NCI-H128 (cell line): ENCODE measurements at regions not wholly inside any gene's neighbourhood (a gene's known extent, or its start where the extent isn't known, plus 50 kb on each side); places are given as distances from the start of the nearest gene placed in this dataset.
"Not testable (repeated sequence)": the region's sequence is repeated elsewhere in the genome, so short reads cannot be mapped to it uniquely, and the experiment has no call there.

Experiments used
- DNase-seq: peaks from one replicate; lab custom pipeline; 2025; ENCODE audit not compliant: unreplicated experiment; lab: John Stamatoyannopoulos, UW

DNA sequence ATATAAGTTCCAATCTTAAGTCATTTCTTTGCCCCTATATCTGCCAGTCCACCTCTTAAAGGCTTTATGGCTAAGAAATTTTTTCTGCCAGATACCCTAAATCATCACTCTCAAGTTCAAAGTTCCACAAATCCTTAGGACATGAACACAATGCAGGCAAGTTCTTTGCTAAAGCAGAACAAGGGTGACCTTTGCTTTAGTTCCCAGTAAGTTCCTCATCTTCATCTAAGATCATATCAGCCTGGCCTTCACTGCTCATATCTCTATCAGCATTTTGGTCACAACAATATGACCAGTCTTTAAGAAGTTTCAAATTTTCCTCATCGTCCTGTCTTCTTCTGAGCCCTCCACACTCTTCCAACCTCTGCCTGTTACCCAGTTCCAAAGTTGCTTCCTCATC, 402.2 kb upstream of the RUNX1 start:
- no peak for DNase-seq

DNA sequence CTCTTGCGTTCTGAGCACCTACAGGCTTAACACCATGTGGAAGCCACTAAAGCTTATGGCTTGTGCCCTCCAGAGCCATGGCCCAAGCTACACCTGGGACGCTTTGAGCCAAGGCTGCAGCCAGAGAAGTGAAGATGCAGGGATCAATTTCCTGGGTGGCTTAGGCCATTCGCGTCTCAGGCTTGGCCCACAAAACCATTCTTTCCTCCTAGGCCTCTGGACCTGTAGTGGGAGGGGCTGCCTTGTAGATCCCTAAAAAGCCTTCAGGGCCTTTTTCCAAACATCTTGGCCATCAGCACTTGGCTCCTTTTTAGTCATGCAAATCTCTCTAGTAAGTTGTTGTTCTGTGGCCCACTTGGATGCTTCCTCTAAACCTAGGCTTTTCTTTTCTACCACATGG, 401.7 kb upstream of the RUNX1 start:
- no peak for DNase-seq

DNA sequence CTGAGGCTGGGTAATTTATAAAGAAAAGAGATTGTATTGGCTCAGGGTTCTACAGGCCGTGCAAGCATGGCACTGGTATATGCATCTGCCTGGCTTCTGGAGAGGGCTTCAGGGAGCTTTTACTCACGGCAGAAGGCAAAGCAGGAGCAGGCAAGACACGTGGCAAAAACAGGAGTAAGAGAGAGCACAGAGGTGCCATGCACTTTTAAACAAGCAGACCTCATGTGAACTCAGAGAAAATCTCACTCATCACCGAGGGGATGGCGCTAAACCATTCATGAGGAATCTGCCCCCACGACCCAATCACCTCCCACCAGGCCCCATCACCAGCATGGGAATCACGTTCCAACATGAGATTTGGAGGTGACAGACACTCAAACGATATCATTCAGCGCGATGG, 400.7 kb upstream of the RUNX1 start:
- DNase-seq: no peak

DNA sequence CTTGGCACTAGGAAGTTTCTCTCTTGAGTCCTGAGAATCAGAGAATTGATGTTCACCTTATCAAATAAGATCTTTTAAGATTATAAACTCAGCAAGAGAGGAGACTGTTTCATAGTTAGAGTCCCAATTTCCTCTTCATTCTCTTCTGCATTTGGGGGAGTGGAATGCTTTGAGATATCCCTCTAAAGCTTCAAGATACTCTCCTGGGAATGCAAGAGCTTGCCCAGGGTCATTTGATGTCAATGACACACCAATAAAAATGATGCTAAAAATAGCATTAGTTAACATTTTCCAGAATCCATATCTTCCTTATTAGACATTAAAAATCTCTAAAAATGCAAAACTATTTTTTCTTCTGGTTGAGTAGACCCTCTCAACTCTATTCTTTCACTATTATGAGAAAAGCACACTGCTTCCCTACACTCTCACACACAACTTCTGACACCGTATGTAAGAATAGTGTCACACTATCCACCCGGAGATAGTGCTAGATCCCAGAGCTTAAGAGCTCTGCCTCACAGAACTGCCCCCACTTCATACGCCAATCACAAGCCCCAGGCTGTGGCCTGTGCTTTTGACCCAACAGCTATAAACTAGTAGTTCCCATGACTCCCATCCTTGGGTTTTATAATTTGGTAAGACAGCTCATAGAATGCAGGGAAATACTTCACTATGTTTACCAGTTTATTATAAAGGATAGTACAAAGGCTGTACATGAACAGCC, 399.9 kb upstream of the RUNX1 start:
- DNase-seq: no peak

DNA sequence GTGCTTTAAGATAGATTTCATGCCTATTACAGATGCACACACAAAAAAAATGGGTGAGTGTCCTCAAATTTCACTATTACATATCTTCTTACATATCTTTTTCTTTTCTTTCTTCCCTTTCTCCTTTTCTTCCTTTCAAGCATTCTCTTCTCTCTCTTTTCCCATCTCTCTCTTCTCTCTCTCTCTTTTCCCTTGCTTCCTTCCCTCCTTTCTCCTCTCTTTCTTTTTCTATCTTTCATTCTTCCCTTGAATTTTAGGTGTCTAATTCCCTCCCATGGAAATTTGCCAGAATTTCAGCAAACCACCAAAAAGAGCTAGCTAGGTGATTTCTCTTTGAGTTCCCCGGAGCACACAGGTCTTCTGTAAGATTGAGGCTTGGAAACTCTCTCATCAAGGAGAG, 395.3 kb upstream of the RUNX1 start:
- DNase-seq: no peak

DNA sequence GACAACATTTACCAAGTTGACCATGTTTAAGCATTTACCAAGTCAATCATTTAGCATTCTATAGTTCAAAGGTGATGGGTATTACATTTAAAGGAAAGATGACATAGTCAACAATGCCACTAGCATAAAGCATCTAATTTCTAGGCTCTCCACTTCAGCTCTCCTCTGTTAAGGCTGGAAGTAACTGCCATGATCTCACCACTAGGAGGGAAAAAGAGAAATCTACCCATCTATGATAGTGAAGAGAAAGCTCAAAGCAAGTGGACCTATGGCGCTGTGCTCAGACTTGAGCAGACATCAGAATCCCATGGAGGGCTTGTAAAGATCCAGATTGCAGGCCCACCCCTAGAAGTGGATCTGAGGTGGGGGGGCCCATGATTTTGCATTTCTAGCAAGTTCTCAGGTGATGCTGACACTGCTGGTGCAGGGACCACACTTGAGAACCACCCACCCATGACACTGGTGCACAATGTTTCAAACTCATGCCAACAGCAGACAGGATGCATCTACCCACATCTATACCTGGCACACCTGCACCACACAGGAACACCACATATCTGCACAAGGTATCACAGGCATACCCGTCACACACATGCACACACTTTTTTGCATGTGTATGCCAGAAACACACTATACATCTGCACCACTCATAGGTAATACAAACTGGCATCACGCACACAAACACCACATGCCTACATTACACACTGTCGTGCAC, 392.9 kb upstream of the RUNX1 start:
- no peak for DNase-seq

DNA sequence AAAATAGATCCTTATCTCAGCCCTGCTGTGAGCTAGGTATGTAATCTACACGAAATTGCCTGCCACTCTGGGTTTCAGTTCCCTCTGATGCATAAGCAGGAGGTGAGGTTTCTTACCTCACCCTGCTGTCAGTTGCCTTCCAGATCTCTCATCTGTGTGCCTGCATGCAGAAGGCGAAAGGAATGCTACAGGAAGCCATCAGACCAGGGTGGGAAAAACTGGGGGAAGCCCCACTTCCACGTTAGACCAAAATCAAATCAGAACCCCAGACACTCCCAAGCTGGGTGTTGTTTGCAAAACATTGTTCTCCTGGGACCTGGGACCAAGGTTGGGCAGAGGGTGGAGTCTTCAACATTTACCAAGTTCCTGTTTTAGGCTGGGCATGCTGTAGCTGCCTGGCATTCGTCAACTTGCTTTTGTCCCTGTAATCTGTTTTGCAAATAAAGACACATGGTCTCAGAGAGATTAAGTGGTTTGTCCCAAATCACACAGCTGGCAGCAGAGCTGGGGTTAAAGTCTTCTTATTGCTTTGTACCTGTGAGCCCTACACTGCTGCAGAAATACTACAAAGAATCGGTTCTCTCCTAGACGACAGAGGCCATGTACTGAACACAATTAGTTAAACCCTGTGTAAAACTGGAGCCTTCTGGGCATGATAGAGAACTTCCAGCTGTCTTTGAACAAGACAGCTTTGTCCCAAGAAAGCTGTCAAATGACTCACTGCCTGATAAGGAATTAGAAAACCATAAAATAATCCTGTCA, 389.7 kb upstream of the RUNX1 start:
- no peak for DNase-seq

DNA sequence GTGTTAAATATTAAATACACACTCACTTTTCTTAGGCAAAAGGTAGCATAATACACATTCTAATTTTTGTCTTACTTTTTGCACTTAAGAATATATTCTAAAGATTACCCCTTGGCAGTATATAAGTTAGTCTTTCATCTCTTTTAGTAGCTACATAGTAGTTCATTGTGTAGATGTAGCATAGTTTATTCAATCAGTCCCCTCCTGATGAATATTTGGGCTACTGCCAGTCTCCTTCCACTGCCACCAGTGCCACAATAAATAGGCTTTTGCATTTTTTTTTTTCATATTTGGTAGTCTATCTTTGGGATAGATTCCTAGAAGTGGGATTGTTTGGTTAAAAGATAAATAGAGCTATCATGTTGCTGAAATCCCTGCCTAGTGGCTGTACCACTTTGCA, 388.8 kb upstream of the RUNX1 start:
- DNase-seq: no peak

DNA sequence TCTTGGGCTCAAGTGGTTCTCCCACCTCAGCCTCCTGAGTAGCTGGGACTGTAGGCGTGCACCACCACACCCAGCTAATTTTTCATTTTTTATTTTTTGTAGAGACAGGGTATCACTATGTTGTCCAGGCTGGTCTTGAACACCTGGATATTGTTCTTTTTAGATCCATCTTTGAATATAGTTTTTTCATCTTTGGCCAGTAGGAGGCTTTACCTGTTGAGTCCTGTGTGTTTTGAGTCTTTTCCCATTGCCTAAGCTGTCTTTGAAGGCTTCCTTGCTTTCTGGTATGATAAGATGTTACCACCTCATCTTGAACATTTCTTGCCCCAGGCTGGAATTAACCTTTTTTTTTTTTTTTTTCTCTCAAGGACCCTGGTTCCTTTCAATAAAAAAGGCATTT, 387.8 kb upstream of the RUNX1 start:
- no peak for DNase-seq

DNA sequence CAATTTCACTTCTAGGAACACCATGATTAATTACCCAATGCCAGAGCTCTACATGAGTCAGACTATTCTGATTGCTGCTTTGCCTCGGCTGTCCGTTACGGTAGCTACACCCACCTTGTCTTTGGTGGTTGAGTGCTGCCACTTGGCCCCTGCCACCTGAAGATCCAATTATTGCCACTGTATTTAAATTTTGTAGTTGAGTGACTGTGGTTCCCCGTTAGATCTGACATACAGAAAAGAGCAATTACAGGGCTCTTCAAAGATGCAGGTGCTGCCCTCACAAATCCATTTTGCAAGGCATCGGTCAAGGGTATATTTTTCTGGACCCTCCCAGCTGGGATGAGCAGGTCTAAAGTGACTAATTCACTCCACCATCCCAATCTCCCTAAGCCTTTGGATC, 383.5 kb upstream of the RUNX1 start:
- not testable (repeated sequence) for DNase-seq

DNA sequence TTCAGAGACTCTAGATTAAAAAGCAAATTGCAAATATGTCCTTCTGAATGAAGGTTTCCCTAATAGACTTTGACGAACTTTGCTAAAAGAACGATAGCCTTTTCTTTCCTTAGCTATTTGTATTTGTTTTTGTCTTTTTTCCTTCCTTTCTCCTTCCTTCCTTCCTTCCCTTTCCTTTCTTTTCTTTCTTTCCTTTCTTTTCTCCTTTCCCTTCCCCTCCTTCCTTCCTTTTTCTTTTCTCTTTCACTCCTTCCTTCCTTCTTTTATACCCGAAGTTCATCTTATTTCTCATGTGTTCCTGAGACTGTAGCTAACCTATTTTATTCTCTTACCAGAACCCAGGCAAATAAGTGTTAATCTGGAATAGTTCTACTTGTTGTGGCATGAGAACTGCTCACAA, 381.2 kb upstream of the RUNX1 start:
- DNase-seq: no peak

DNA sequence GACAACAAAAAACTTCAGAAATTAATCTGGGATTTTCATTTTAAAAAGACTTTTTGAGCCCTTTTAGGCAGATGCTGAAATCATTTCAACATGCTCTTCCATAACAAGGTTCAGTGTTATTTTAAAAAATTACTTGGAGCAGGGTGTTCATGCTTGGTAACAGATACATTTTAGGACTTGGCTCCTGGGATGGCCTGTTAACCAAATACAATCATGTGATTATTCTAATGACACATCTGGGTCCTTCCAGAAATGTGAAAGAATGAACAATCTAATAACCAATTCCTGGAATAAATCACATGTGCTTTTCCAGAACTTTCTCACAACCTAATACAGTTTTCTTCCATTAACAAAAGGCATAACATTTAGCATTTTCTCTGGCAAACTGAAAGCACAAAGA, 379.8 kb upstream of the RUNX1 start:
- DNase-seq: no peak

DNA sequence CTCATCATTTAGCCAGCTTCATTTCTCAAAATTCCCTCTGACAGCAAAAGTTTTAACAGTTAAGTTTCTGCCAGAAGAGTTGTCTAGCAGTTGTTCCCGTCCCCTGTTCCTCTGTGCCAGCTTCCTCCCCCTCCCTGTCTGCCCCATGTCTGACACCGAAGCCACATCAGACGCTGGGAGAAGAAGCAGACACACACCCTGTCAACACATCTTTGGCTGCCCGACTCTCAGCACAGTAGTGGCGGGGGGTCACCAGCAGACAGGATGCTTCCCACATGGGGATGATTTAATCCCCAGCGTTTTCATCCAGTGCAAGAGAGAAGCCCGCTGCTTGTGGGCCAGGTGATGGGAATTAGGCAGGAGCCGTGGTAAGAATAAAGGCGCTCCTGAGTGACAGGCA, 379.4 kb upstream of the RUNX1 start:
- DNase-seq: no peak

DNA sequence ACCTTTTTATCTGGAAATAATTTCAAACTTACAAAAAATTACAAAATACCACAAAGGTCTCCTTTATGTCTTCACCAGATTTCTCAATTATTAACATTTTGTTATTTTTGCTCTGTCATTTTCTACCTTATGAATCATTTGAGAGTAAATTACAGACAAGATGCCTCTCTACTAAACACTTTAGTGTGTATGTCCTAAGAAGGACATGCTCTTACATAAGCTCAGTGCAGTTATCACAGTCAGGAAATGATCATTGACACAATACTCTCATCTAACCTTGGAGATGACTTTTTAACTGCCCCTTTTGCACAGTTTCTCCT, 378.9 kb upstream of the RUNX1 start:
- DNase-seq: no peak

DNA sequence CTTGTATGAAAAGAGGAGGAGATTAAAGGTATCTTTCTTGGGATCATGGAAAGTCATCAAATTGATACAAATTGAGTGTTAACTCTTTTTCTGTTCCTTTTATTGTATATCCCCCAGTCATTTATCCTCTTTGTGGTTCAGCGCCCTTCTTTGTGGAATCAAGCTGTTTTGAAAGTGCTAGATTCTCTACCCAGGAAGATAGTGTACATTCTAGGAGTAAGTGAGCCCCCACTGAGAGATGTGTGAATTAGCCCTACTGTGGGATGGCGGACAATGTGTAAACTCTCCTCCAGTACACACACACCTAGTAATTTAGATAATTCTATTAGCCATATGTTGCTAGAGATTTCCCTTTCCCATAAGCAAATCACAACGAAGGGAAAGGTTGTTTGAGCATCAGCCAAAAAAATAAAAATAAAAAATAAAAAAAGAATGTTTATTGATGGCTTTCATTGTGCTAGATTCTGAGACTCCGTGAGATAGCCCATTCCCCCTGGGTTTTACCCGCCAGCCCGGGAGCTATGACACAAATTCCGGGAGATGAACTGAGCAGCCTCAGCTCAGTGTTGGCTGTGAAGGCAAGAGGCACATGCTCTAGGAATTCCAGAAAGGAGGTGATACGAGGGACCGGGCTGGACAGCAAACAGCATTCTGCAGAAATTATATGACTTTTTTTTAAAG, 378.4 kb upstream of the RUNX1 start:
- DNase-seq: no peak

DNA sequence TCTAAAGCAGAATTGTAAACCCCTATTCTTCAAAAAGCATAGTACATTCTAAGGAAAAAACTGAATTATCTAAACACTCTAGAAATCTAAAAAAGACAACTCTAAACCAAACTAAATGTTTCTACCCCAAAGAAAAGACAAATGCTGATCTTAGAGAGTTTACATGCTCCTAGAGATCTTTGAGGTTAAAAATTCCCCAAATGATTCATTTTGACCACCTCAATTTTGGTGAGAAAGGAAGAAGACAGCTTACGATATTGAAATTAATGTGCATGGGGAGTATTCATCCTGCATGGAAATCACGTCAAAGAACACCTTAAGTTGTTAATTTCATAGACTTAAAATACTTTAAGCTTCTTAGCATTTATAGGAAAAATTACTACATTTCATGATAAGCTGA, 377.8 kb upstream of the RUNX1 start:
- no peak for DNase-seq

DNA sequence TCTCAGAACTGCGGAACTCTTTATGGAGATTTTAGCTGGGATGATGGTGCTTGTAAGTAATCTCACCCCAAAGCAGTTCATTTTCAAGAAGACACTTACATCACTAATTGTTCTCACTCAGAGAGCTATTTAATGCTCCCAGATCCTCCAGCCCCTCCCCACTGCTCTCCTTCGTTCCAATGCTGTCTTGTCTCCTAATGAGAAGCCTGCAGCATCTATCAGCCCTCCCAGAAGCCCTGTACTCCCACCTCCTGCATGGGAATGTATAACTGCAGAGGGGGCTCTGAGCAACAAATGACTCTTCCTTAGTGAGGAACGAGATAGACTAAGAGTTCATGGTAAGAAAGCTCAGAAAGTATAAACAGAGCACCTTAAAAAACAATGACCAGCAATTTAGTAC, 377.4 kb upstream of the RUNX1 start:
- no peak for DNase-seq

DNA sequence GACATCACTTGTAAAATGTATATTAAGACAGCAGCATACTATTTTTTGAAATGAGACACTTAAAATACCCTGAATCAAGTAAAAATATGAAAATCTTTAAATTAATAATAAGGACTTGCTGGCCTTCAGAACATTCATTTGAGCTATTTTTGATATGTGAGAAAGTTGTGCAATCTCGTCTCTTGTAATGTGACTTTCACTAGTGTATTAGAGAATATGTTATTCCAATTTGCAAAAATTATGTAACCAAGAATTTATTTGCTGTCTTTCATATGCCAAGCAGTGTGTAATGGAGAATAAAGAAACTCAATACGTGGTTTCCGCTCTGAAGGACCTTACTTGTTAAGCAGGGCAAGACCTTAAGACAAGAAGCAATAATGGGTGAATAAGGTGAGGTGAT, 375.0 kb upstream of the RUNX1 start:
- no peak for DNase-seq

DNA sequence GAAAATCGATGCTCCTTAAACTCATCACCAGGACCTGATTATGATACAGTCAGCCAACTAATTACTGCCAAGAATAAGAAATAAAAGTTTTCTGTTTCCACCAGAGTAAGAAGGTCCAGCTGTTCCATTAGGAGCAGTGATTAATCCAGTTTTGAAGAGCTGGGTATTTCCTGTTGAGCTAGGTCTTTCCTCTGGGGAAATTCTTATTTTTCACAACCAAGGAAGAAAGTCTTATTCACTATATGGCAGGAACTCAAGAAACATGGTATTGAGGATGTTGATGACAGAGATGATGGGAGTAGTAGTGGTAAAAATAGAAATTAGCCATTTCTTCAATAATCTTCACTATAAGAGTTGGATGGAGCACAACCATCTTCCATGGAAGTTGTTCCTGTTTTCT, 374.6 kb upstream of the RUNX1 start:
- DNase-seq: no peak

DNA sequence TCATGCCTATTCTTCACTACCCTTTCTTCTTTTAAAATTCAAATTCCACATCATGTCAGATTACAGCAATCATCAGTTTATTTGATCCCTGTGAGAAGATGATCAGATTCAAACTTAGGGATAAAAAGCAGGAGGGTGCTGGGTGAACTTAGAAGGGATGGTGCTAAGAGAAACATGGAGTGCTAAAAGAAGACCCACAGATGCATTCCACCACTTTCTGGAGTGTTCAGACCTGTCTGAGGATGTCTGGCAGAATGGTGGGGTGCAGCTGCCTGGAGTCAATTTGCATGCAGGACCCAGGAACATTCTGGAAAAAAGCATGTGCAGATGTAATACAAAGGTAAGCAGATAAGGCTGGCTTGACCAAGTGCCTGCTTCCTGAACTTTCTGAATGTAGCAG, 372.9 kb upstream of the RUNX1 start:
- no peak for DNase-seq

DNA sequence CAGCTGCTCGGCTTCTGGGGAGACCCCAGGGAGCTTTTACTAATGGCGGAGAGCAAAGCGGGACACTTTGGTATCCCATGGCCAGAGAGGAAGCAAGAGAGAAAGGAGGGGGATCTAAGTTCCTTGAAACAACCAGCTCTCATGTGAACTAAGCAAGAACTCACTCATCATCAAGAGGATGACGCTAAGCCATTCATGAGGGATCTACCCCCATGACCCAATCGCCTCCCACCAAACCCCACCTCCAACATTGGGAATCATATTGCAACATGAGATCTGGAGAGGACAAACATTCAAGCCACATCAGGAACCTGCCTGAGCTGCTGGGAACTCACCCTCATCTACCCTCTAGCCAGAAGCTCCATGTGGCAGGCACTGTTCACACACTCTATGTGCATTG, 372.1 kb upstream of the RUNX1 start:
- no peak for DNase-seq

DNA sequence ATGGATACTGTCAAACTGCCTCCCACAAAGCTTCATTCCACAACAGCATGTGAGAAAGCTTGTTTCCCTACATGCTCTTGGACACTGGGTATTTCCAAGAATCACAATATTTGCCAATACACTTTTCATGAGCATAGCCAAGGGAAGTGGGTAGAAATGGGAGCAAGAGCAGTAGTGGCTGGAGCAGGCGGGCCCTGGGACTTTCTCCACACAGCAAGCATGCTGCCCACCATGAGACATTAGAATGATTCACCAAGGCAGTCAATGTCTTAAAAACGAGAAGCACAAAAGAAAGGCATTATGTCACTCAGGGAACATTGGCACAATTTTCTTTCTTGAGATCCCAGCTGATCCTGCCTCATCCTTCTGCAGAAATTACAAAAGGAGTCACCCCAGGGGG, 371.6 kb upstream of the RUNX1 start:
- DNase-seq: no peak
